ENCODE measurements at regions not wholly inside any gene's neighbourhood (a gene's known extent, or its start where the extent isn't known, plus 50 kb on each side); places are given as distances from the start of the nearest gene placed in this dataset.

- DNase-seq (no peak), ATAC-seq (no peak)
- Mint-ChIP-seq H3K9me3 (peaks cover 0 to 4% of the 10 kb centered on the region in 2 donors), H3K4me1 (no peaks in the 10 kb centered on the region), H3K27ac (no peak overlapping the region), H3K4me3 (no peak overlapping the region), H3K27me3 (no peaks in the 10 kb centered on the region)
These were observed 244.8 kb downstream of the PCDH20 start for GRCh38 chr13:61170856-61171255.

- DNase-seq (no peak), ATAC-seq (no peak)
- no peaks in the 10 kb centered on the region for H3K27me3 Mint-ChIP-seq
- H3K4me3 Mint-ChIP-seq = no peak overlapping the region
- no peak overlapping the region for H3K27ac Mint-ChIP-seq
- no peaks in the 10 kb centered on the region for H3K4me1 Mint-ChIP-seq
- peaks cover 0 to 9% of the 10 kb centered on the region in 2 donors for H3K9me3 Mint-ChIP-seq
These were observed 253.0 kb downstream of the PCDH20 start for GRCh38 chr13:61162636-61163035.

GRCh38 chr13:61162106-61162505, 253.5 kb downstream of the PCDH20 start:
- ATAC-seq = no peak
- peaks cover 0 to 9% of the 10 kb centered on the region in 2 donors for H3K9me3 Mint-ChIP-seq
- no peak overlapping the region for H3K4me3 Mint-ChIP-seq
- no peaks in the 10 kb centered on the region for H3K4me1 Mint-ChIP-seq
- no peak for DNase-seq
- no peaks in the 10 kb centered on the region for H3K27me3 Mint-ChIP-seq
- no peak overlapping the region for H3K27ac Mint-ChIP-seq

GRCh38 chr13:61156753-61157152, 258.9 kb downstream of the PCDH20 start:
- Mint-ChIP-seq H3K4me1 (no peaks in the 10 kb centered on the region), H3K27me3 (no peaks in the 10 kb centered on the region), H3K27ac (no peak overlapping the region), H3K4me3 (no peak overlapping the region), H3K9me3 (peaks cover 0 to 6% of the 10 kb centered on the region in 2 donors)
- DNase-seq (no peak), ATAC-seq (no peak)

GRCh38 chr13:61151062-61151461, 264.6 kb downstream of the PCDH20 start:
- H3K9me3 Mint-ChIP-seq = peaks cover 5 to 12% of the 10 kb centered on the region in 2 donors
- no peaks in the 10 kb centered on the region for H3K4me1 Mint-ChIP-seq
- no peak for ATAC-seq
- no peak overlapping the region for H3K27ac Mint-ChIP-seq
- no peaks in the 10 kb centered on the region for H3K27me3 Mint-ChIP-seq
- H3K4me3 Mint-ChIP-seq = no peak overlapping the region
- no peak for DNase-seq

- no peak overlapping the region for H3K27ac Mint-ChIP-seq
- no peak for ATAC-seq
These were observed 266.3 kb downstream of the PCDH20 start for GRCh38 chr13:61149331-61149730.

GRCh38 chr13:61148691-61149315, 266.8 kb downstream of the PCDH20 start:
- H3K27me3 Mint-ChIP-seq = no peaks in the 10 kb centered on the region

More at GRCh38 chr13:61149331-61149730, 266.3 kb downstream of the PCDH20 start:
- no peak overlapping the region for H3K4me3 Mint-ChIP-seq
- DNase-seq = no peak
- H3K27me3 Mint-ChIP-seq = no peaks in the 10 kb centered on the region
- H3K4me1 Mint-ChIP-seq = no peaks in the 10 kb centered on the region
- H3K9me3 Mint-ChIP-seq = peaks cover 9 to 24% of the 10 kb centered on the region in 2 donors

GRCh38 chr13:61148211-61148610, 267.4 kb downstream of the PCDH20 start:
- Mint-ChIP-seq H3K4me1 (no peaks in the 10 kb centered on the region), H3K9me3 (peaks cover 17 to 26% of the 10 kb centered on the region in 2 donors), H3K4me3 (no peak overlapping the region), H3K27ac (no peak overlapping the region), H3K27me3 (no peaks in the 10 kb centered on the region)
- ATAC-seq = no peak
- no peak for DNase-seq

More at GRCh38 chr13:61148691-61149315, 266.8 kb downstream of the PCDH20 start:
- Mint-ChIP-seq H3K4me3 (no peak overlapping the region), H3K4me1 (no peaks in the 10 kb centered on the region), H3K27ac (no peak overlapping the region), H3K9me3 (peaks cover 11 to 26% of the 10 kb centered on the region in 2 donors)
- ATAC-seq (no peak), DNase-seq (no peak)

GRCh38 chr13:61146571-61146970, 269.1 kb downstream of the PCDH20 start:
- no peaks in the 10 kb centered on the region for H3K4me1 Mint-ChIP-seq
- H3K27me3 Mint-ChIP-seq = no peaks in the 10 kb centered on the region

GRCh38 chr13:61146158-61146557, 269.5 kb downstream of the PCDH20 start:
- H3K27ac Mint-ChIP-seq = no peak overlapping the region
- ATAC-seq (no peak), DNase-seq (no peak)
- H3K27me3 Mint-ChIP-seq = no peaks in the 10 kb centered on the region
- peaks cover 25 to 34% of the 10 kb centered on the region in 2 donors for H3K9me3 Mint-ChIP-seq
- no peak overlapping the region for H3K4me3 Mint-ChIP-seq
- no peaks in the 10 kb centered on the region for H3K4me1 Mint-ChIP-seq

More at GRCh38 chr13:61146571-61146970, 269.1 kb downstream of the PCDH20 start:
- H3K27ac Mint-ChIP-seq = no peak overlapping the region
- H3K9me3 Mint-ChIP-seq = peaks cover 23 to 32% of the 10 kb centered on the region in 2 donors
- DNase-seq (no peak), ATAC-seq (no peak)
- no peak overlapping the region for H3K4me3 Mint-ChIP-seq

- Mint-ChIP-seq H3K4me1 (no peaks in the 10 kb centered on the region), H3K27me3 (no peaks in the 10 kb centered on the region), H3K4me3 (no peak overlapping the region), H3K9me3 (peaks cover 25 to 34% of the 10 kb centered on the region in 2 donors), H3K27ac (no peak overlapping the region)
- ATAC-seq (no peak), DNase-seq (no peak)
These were observed 270.6 kb downstream of the PCDH20 start for GRCh38 chr13:61144834-61145593.

- Mint-ChIP-seq H3K9me3 (peaks cover 25 to 32% of the 10 kb centered on the region in 2 donors), H3K4me1 (no peaks in the 10 kb centered on the region), H3K27ac (no peak overlapping the region), H3K27me3 (no peaks in the 10 kb centered on the region), H3K4me3 (no peak overlapping the region)
- ATAC-seq (no peak), DNase-seq (no peak)
These were observed 271.3 kb downstream of the PCDH20 start for GRCh38 chr13:61144301-61144700.

- H3K9me3 Mint-ChIP-seq = peaks cover 25 to 27% of the 10 kb centered on the region in 2 donors
- H3K27ac Mint-ChIP-seq = no peak overlapping the region
- no peak for DNase-seq
- H3K4me3 Mint-ChIP-seq = no peak overlapping the region
- H3K4me1 Mint-ChIP-seq = no peaks in the 10 kb centered on the region
- no peak for ATAC-seq
- H3K27me3 Mint-ChIP-seq = no peaks in the 10 kb centered on the region
These were observed 273.1 kb downstream of the PCDH20 start for GRCh38 chr13:61142506-61142905.

GRCh38 chr13:61138857-61139256, 276.8 kb downstream of the PCDH20 start:
- no peak overlapping the region for H3K27ac Mint-ChIP-seq
- no peak overlapping the region for H3K4me3 Mint-ChIP-seq
- DNase-seq (no peak), ATAC-seq (no peak)
- H3K9me3 Mint-ChIP-seq = peaks cover 8 to 19% of the 10 kb centered on the region in 2 donors
- no peaks in the 10 kb centered on the region for H3K4me1 Mint-ChIP-seq
- H3K27me3 Mint-ChIP-seq = no peaks in the 10 kb centered on the region

- H3K4me1 Mint-ChIP-seq = no peaks in the 10 kb centered on the region
- H3K27ac Mint-ChIP-seq = no peak overlapping the region
- no peak overlapping the region for H3K4me3 Mint-ChIP-seq
- no peak for DNase-seq
- ATAC-seq = no peak
- peaks cover 2 to 6% of the 10 kb centered on the region in 2 donors for H3K9me3 Mint-ChIP-seq
- no peaks in the 10 kb centered on the region for H3K27me3 Mint-ChIP-seq
These were observed 279.1 kb downstream of the PCDH20 start for GRCh38 chr13:61136515-61136914.

GRCh38 chr13:61136093-61136492, 279.6 kb downstream of the PCDH20 start:
- no peak overlapping the region for H3K4me3 Mint-ChIP-seq
- ATAC-seq (no peak), DNase-seq (no peak)
- H3K9me3 Mint-ChIP-seq = peaks cover 0 to 5% of the 10 kb centered on the region in 2 donors
- no peaks in the 10 kb centered on the region for H3K4me1 Mint-ChIP-seq
- H3K27ac Mint-ChIP-seq = no peak overlapping the region
- H3K27me3 Mint-ChIP-seq = no peaks in the 10 kb centered on the region
